Fibroblast of upper back skin (primary cell): ENCODE measurements at regions not wholly inside any gene's neighbourhood (a gene's known extent, or its start where the extent isn't known, plus 50 kb on each side); places are given as distances from the start of the nearest gene placed in this dataset.
A peak's percentile ranks its signal among the peaks of the same experiment; 100 is the strongest.
"Not testable (repeated sequence)": the region's sequence is repeated elsewhere in the genome, so short reads cannot be mapped to it uniquely, and the experiment has no call there.

Source experiments
- DNase-seq: peaks from one replicate; pipeline ENCODE4 v3.0.0-alpha.2; 2013

GRCh38 chr2:20949256-20949655 lies 94.6 kb downstream of the APOB start:
- no peak for DNase-seq

- no peak for DNase-seq
Observed at GRCh38 chr2:20946468-20946867, 97.4 kb downstream of the APOB start.

- DNase-seq = not testable (repeated sequence)
Observed at GRCh38 chr2:20943721-20944120, 100.2 kb downstream of the APOB start.

- no peak for DNase-seq
Observed at GRCh38 chr2:20942646-20943125, 101.2 kb downstream of the APOB start.

- DNase-seq = no peak
Observed at GRCh38 chr2:20940856-20941255, 103.0 kb downstream of the APOB start.

- no peak for DNase-seq
Observed at GRCh38 chr2:20939931-20940795, 103.7 kb downstream of the APOB start.

GRCh38 chr2:20937353-20937752 lies 106.5 kb downstream of the APOB start:
- DNase-seq = no peak

- no peak for DNase-seq
Observed at GRCh38 chr2:20935168-20935775, 108.6 kb downstream of the APOB start.

GRCh38 chr2:20934236-20934635 lies 109.6 kb downstream of the APOB start:
- no peak for DNase-seq

- DNase-seq = no peak
Observed at GRCh38 chr2:20933714-20934113, 110.2 kb downstream of the APOB start.

- no peak for DNase-seq
Observed at GRCh38 chr2:20931346-20931745, 108.4 kb upstream of the LDAH start.

- peak; percentile 93 for DNase-seq
Observed at GRCh38 chr2:20930928-20931327, 108.0 kb upstream of the LDAH start.

- no peak for DNase-seq
Observed at GRCh38 chr2:20929721-20930120, 106.8 kb upstream of the LDAH start.

GRCh38 chr2:20928617-20929016 lies 105.7 kb upstream of the LDAH start:
- no peak for DNase-seq

GRCh38 chr2:20925265-20925889 lies 102.5 kb upstream of the LDAH start:
- no peak for DNase-seq

- DNase-seq = no peak
Observed at GRCh38 chr2:20919297-20919800, 96.4 kb upstream of the LDAH start.

GRCh38 chr2:20917719-20918572 lies 95.0 kb upstream of the LDAH start:
- peak; percentile 47 for DNase-seq

GRCh38 chr2:20917287-20917660 lies 94.4 kb upstream of the LDAH start:
- no peak for DNase-seq

GRCh38 chr2:20916604-20917286 lies 93.8 kb upstream of the LDAH start:
- DNase-seq = no peak

GRCh38 chr2:20915271-20915670 lies 92.4 kb upstream of the LDAH start:
- no peak for DNase-seq

- no peak for DNase-seq
Observed at GRCh38 chr2:20914771-20915170, 91.9 kb upstream of the LDAH start.

GRCh38 chr2:20914087-20914486 lies 91.2 kb upstream of the LDAH start:
- no peak for DNase-seq
